Mesendoderm (in vitro differentiated cells): ENCODE measurements at regions not wholly inside any gene's neighbourhood (a gene's known extent, or its start where the extent isn't known, plus 50 kb on each side); places are given as distances from the start of the nearest gene placed in this dataset.

ENCODE experiments used
- DNase-seq: peaks from one replicate; pipeline ENCODE4 v3.0.0; 2013
- H2AK5ac ChIP-seq: 2 replicates; pipeline ENCODE4 v1.6.1; 2013; ENCODE audit warnings: low read length, inconsistent platforms
- H2BK120ac ChIP-seq: 2 replicates; pipeline ENCODE4 v1.6.1; 2013; ENCODE audit warnings: low read depth, mild to moderate bottlenecking, low read length, moderate library complexity, mixed read lengths
- H2BK15ac ChIP-seq: replicated peaks from 2 replicates; pipeline ENCODE4 v1.6.1; 2013; ENCODE audit warnings: low read depth, mild to moderate bottlenecking, moderate library complexity
- H2BK5ac ChIP-seq: 2 replicates; pipeline ENCODE4 v1.6.1; 2013; ENCODE audit warnings: low read length, inconsistent platforms
- H3K18ac ChIP-seq: 2 replicates; pipeline ENCODE4 v1.6.1; 2013; ENCODE audit warnings: mild to moderate bottlenecking, low read length, mixed read lengths
- H3K23ac ChIP-seq: one replicate; pipeline ENCODE4 v1.6.1; 2013; ENCODE audit warnings: low read length
- H3K27ac ChIP-seq: 2 replicates; pipeline ENCODE4 v1.5.1; 2013; ENCODE audit warnings: low read depth, mild to moderate bottlenecking, inconsistent platforms, low read length, moderate library complexity
- H3K27me3 ChIP-seq: 2 replicates; pipeline ENCODE4 v1.6.1; 2013; ENCODE audit warnings: low read length, control low read depth, mild to moderate bottlenecking, inconsistent platforms; ENCODE audit not compliant: insufficient read depth, poor library complexity
- H3K36me3 ChIP-seq: 2 replicates; pipeline ENCODE4 v1.6.1; 2013; ENCODE audit warnings: low read length, inconsistent platforms; ENCODE audit not compliant: control insufficient read depth, insufficient read depth
- H3K4ac ChIP-seq: one replicate; pipeline ENCODE4 v1.6.1; 2013; ENCODE audit warnings: low read depth, mild to moderate bottlenecking, low read length, moderate library complexity
- H3K4me1 ChIP-seq: 2 replicates; pipeline ENCODE4 v1.6.1; 2013; ENCODE audit warnings: low read depth, low read length, inconsistent platforms; ENCODE audit not compliant: control insufficient read depth
- H3K4me2 ChIP-seq: 2 replicates; pipeline ENCODE4 v1.6.1; 2013; ENCODE audit warnings: low read length
- H3K4me3 ChIP-seq: 2 replicates; pipeline ENCODE4 v1.5.1; 2013; ENCODE audit warnings: mild to moderate bottlenecking, low read length
- H3K56ac ChIP-seq: one replicate; pipeline ENCODE4 v1.6.1; 2013; ENCODE audit warnings: low read length
- H3K79me1 ChIP-seq: 2 replicates; pipeline ENCODE4 v1.6.1; 2013; ENCODE audit warnings: low read length, inconsistent platforms
- H3K79me2 ChIP-seq: 2 replicates; pipeline ENCODE4 v1.6.1; 2013; ENCODE audit warnings: mild to moderate bottlenecking, low read length; ENCODE audit not compliant: control insufficient read depth, insufficient read depth
- H3K9ac ChIP-seq: 2 replicates; pipeline ENCODE4 v1.6.1; 2013; ENCODE audit warnings: low read length, inconsistent platforms
- H4K5ac ChIP-seq: one replicate; pipeline ENCODE4 v1.6.1; 2013; ENCODE audit warnings: low read length
- H4K8ac ChIP-seq: one replicate; pipeline ENCODE4 v1.6.1; 2013; ENCODE audit warnings: low read depth, mild to moderate bottlenecking, control low read depth, low read length, moderate library complexity
- WGBS: extraction: QIAGEN DNeasy Blood & Tissue Kit; methylation state at CpG from one replicate; pipeline ENCODE4 v1.1.7; 2013; ENCODE audit warnings: low lambda C conversion rate, missing lambda C conversion rate; ENCODE audit not compliant: insufficient coverage; ENCODE audit errors: extremely low coverage; 5-methylcytosine and 5-hydroxymethylcytosine counted together

- Histone ChIP-seq H3K4me2 (no peak overlapping the region), H3K4me1 (peaks cover 10% of the 10 kb centered on the region), H2BK15ac (no peak overlapping the region), H3K36me3 (no peaks in the 10 kb centered on the region), H2AK5ac (no peak overlapping the region), H3K79me1 (no peaks in the 10 kb centered on the region), H3K27me3 (no peaks in the 10 kb centered on the region), H2BK5ac (no peak overlapping the region), H3K18ac (peak overlapping the region; percentile 34), H4K5ac (no peak overlapping the region), H2BK120ac (no peak overlapping the region), H3K27ac (no peak overlapping the region), H3K4me3 (no peak overlapping the region), H3K4ac (no peak overlapping the region), H3K9ac (no peak overlapping the region), H4K8ac (no peak overlapping the region), H3K56ac (no peak overlapping the region), H3K23ac (no peak overlapping the region), H3K79me2 (no peaks in the 10 kb centered on the region)
- no peak for DNase-seq
- no CpG with 5 or more reads among the region's 3 CpGs for WGBS
These were observed 245.2 kb downstream of the TLE3 start for GRCh38 chr15:69852482-69852881.

DNA sequence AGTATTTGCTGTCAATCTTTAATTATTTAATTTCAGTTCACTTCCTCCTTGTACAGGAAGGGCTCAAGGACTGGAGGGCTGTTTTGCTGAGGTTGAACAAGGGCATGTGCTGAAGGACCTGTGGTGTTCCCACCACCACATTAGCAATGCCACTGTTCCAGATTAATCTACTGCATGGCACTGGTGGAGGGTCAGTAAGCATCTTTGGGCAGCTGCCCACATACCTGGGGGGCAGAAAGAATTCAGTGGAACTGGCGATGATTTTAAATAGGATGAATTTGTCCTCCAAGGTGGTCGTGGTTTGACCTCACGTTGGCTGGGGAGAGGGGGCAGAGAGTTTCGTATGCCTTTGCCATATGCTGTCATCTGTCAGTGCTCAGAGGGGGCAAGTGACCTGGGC lies 244.8 kb downstream of the TLE3 start:
- Histone ChIP-seq H3K9ac (no peak overlapping the region), H3K27ac (no peak overlapping the region), H3K56ac (no peak overlapping the region), H3K36me3 (no peaks in the 10 kb centered on the region), H3K4me2 (no peak overlapping the region), H3K79me2 (no peaks in the 10 kb centered on the region), H3K4ac (no peak overlapping the region), H4K5ac (no peak overlapping the region), H4K8ac (no peak overlapping the region), H3K23ac (no peak overlapping the region), H2BK5ac (no peak overlapping the region), H2AK5ac (no peak overlapping the region), H2BK120ac (no peak overlapping the region), H3K79me1 (no peaks in the 10 kb centered on the region), H3K4me1 (peaks cover 14% of the 10 kb centered on the region), H2BK15ac (no peak overlapping the region), H3K27me3 (no peaks in the 10 kb centered on the region), H3K18ac (no peak overlapping the region), H3K4me3 (no peak overlapping the region)
- no CpG with 5 or more reads among the region's 4 CpGs for WGBS
- no peak for DNase-seq

DNA sequence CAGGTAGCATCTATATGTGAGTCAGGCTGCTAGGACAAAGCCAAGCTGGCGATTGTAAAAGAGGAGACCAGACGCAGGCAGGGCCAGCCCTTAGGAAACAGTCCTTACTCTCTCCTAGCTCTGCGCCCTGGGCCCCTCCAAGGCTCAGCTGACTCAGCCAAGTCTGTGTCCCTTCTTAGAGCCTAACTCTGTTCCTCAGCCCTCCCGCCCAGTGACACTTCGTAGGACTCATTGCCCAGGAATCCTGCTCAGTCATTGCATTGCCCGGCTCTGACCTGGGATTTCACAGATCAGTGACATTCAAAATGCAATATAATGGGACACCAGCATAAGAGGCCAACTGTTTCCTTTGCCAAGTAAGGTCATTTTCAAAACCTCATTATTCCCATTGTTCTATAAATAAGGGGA lies 244.2 kb downstream of the TLE3 start:
- H3K4me1 ChIP-seq, result peaks cover 18% of the 10 kb centered on the region
- H3K4ac ChIP-seq, result no peak overlapping the region
- no peaks in the 10 kb centered on the region for H3K79me1 ChIP-seq
- no peak overlapping the region for H2AK5ac ChIP-seq
- no peak overlapping the region for H3K27ac ChIP-seq
- WGBS, result no CpG with 5 or more reads among the region's 6 CpGs
- no peak overlapping the region for H3K4me2 ChIP-seq
- peak; percentile 96 for DNase-seq
- no peak overlapping the region for H2BK5ac ChIP-seq
- H4K5ac ChIP-seq, result no peak overlapping the region
- H3K4me3 ChIP-seq, result no peak overlapping the region
- no peaks in the 10 kb centered on the region for H3K79me2 ChIP-seq
- no peaks in the 10 kb centered on the region for H3K36me3 ChIP-seq
- no peak overlapping the region for H4K8ac ChIP-seq
- no peak overlapping the region for H3K18ac ChIP-seq
- H2BK15ac ChIP-seq, result no peak overlapping the region
- H3K56ac ChIP-seq, result no peak overlapping the region
- H3K9ac ChIP-seq, result no peak overlapping the region
- no peaks in the 10 kb centered on the region for H3K27me3 ChIP-seq
- no peak overlapping the region for H2BK120ac ChIP-seq
- no peak overlapping the region for H3K23ac ChIP-seq

DNA sequence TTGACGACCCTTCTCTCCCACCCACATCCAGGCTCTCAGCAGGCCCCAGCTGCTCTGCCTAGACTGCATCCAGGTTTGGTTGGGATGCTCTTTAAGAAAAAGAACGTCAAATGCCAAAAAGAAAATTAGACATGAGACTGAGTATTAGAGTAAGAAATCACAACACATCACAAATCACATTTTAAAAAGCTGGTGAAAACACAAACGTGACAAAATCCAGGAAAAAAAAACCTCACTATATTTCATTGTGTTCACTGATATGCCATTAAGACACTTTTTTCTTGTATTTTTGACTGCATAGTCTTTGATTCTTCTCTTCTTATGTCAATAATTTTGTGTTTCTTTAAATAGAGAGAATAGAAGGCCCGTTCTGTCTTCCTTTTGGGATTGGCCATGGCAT lies 243.7 kb downstream of the TLE3 start:
- H4K8ac ChIP-seq, result no peak overlapping the region

GRCh38 chr15:69854521-69855181 lies 243.1 kb downstream of the TLE3 start:
- peak overlapping the region; percentile 69 for H3K18ac ChIP-seq
- H2BK15ac ChIP-seq, result no peak overlapping the region
- no peak overlapping the region for H3K4me2 ChIP-seq
- no peaks in the 10 kb centered on the region for H3K27me3 ChIP-seq
- H2AK5ac ChIP-seq, result peak overlapping the region; percentile 67
- H2BK5ac ChIP-seq, result no peak overlapping the region
- no peak overlapping the region for H3K4me3 ChIP-seq
- no CpG with 5 or more reads among the region's 11 CpGs for WGBS
- H3K79me1 ChIP-seq, result no peaks in the 10 kb centered on the region
- no peak overlapping the region for H4K8ac ChIP-seq
- H3K79me2 ChIP-seq, result no peaks in the 10 kb centered on the region
- no peak overlapping the region for H2BK120ac ChIP-seq
- H3K23ac ChIP-seq, result no peak overlapping the region
- H3K27ac ChIP-seq, result peak overlapping the region; percentile 22
- no peaks in the 10 kb centered on the region for H3K36me3 ChIP-seq
- no peak overlapping the region for H3K56ac ChIP-seq
- no peak overlapping the region for H4K5ac ChIP-seq
- H3K9ac ChIP-seq, result no peak overlapping the region
- peak; percentile 70 for DNase-seq
- H3K4me1 ChIP-seq, result peaks cover 18% of the 10 kb centered on the region
- H3K4ac ChIP-seq, result no peak overlapping the region

More for the DNA sequence above, 243.7 kb downstream of the TLE3 start:
- H3K36me3 ChIP-seq, result no peaks in the 10 kb centered on the region
- peaks cover 18% of the 10 kb centered on the region for H3K4me1 ChIP-seq
- no peak overlapping the region for H3K4ac ChIP-seq
- no peak overlapping the region for H3K9ac ChIP-seq
- H4K5ac ChIP-seq, result no peak overlapping the region
- H3K79me2 ChIP-seq, result no peaks in the 10 kb centered on the region
- H2BK15ac ChIP-seq, result no peak overlapping the region
- H2BK120ac ChIP-seq, result no peak overlapping the region
- WGBS, result no CpG with 5 or more reads among the region's 4 CpGs
- H3K18ac ChIP-seq, result no peak overlapping the region
- no peak overlapping the region for H3K4me3 ChIP-seq
- no peak overlapping the region for H2BK5ac ChIP-seq
- H3K27me3 ChIP-seq, result no peaks in the 10 kb centered on the region
- no peak overlapping the region for H3K27ac ChIP-seq
- H2AK5ac ChIP-seq, result no peak overlapping the region
- H3K4me2 ChIP-seq, result no peak overlapping the region
- DNase-seq, result no peak
- no peak overlapping the region for H3K23ac ChIP-seq
- no peak overlapping the region for H3K56ac ChIP-seq
- no peaks in the 10 kb centered on the region for H3K79me1 ChIP-seq
